ENCODE measurements at regions not wholly inside any gene's neighbourhood (a gene's known extent, or its start where the extent isn't known, plus 50 kb on each side); places are given as distances from the start of the nearest gene placed in this dataset.
"Not testable (repeated sequence)": the region's sequence is repeated elsewhere in the genome, so short reads cannot be mapped to it uniquely, and the experiment has no call there.

DNA sequence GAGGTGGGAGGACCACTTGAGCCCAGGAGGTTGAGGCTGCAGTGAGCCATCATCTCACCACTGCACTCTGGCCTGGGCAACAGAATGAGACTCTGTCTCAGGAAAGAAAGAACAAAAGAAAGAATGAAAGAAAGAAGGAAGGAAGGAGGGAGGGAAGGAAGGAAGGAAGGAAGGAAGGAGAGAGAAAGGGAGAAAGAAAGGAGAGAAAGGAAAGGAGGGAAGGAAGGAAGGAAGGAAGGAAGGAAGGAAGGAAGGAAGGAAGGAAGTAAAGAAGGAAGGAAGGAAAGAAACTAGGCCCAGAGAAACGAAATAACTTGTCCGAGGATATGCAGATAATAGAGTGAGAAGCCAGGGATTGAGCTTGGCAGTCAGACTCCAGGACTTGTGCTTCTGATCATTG is 102.1 kb downstream of the SKIDA1 start:
- Histone ChIP-seq H3K9me3 (ENCODE audit: control insufficient read depth, insufficient read depth, low read length) (peaks cover 9% of the 10 kb centered on the region), H3K36me3 (ENCODE audit: insufficient read depth, low read length) (no peaks in the 10 kb centered on the region), H3K9ac (ENCODE audit: low read depth, low read length) (no peak overlapping the region), H3K4me1 (ENCODE audit: insufficient read depth, low read length) (no peaks in the 10 kb centered on the region)

DNA sequence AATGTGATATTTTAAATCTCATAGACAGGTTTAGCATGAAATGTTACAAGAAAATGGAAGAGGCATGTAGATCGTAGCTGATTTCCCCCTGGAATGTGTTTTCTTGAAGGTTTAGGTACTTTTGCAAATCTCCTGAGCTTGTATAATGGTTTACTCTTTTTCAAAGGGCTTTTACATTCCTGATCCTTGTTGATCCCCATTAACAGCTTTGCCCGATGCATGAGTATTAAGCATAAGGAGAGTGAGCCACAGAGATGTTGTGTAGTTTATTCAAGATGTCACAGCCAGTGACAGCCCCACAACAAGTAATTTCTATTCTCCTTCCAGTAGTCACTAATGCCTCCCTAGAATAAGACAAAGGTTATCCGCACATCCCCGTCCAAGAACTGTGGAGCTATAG is 103.7 kb downstream of the SKIDA1 start:
- no peak overlapping the region for H3K9ac ChIP-seq (ENCODE audit: low read depth, low read length)
- peaks cover 6% of the 10 kb centered on the region for H3K9me3 ChIP-seq (ENCODE audit: control insufficient read depth, insufficient read depth, low read length)
- no peaks in the 10 kb centered on the region for H3K36me3 ChIP-seq (ENCODE audit: insufficient read depth, low read length)
- peaks cover 4% of the 10 kb centered on the region; the same call in 1 of the 2 replicates for H3K4me1 ChIP-seq (ENCODE audit: insufficient read depth, low read length)

DNA sequence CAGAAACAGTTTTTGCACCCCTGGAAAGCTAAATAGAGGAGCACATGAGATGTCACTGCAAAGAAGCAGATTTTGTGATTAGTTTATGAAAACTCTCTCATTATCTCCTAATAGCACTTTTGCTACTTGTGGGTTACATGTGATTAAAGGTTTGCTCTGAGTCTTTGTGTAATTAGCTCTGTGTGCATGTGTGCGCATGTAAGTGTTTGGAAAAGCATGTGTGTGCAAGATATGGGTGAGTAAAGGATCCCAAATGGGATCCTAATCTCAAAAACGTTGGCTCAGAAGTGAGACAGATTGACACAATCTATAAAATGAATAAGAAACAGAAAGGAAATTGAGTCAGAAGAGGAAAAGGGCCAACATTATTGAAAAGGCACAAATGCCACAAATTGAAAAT is 104.5 kb downstream of the SKIDA1 start:
- Histone ChIP-seq H3K4me1 (ENCODE audit: insufficient read depth, low read length) (peaks cover 4% of the 10 kb centered on the region; the same call in 1 of the 2 replicates), H3K36me3 (ENCODE audit: insufficient read depth, low read length) (no peaks in the 10 kb centered on the region), H3K9ac (ENCODE audit: low read depth, low read length) (no peak overlapping the region), H3K9me3 (ENCODE audit: control insufficient read depth, insufficient read depth, low read length) (no peaks in the 10 kb centered on the region)

DNA sequence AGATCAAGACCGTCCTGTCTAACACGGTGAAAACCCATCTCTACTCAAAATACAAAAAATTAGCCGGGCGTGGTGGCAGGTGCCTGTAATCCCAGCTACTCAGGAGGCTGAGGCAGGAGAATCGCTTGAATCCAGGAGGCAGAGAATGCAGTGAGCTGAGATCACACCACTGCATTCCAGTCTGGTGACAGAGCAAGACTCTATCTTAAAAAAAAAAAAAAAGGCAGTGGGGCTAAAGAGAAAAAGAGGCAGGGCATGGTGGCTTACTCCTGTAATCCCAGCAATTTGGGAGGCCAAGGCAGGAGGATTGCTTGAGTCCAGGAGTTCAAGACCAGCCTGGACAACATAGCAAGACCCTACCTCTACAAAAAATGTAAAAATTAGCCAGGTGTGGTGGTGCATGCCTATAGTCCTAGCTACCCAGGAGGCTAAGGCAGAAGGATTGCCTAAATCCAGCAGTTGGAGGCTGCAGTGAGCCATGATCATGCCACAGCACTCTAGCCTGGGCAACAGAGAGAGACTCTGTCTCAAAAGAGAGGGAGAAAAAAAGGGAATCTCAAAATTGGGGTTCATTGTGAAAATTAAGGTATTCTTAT is 106.4 kb downstream of the SKIDA1 start:
- H3K36me3 ChIP-seq (ENCODE audit: insufficient read depth, low read length); H3K9me3 ChIP-seq (ENCODE audit: control insufficient read depth, insufficient read depth, low read length); H3K9ac ChIP-seq (ENCODE audit: low read depth, low read length); H3K4me1 ChIP-seq (ENCODE audit: insufficient read depth, low read length): not testable (repeated sequence)

DNA sequence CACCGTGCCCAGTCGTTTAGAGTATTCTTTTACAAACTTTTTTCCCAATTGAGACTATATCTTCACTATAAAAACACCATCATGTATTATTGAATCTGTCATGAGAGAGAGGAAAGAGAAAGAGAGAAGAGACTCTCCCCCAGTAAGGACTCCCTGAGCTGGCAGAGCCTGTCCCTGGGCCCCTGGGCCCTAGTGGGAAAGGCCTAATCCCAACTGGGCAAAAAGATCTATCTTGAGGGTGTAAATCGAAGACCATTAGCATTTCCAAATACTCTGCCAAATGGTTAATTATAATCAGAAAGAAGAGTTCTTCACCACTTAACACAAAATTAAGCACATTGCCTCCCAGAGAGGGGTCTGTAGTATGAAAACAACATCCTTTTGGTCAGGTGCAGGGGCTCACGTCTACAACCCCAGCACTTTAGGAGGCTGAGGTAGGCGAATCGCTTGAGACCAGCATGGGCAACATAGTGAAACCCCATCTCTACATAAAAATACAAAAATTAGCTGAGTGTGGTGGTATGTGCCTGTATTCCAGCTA is 108.2 kb downstream of the SKIDA1 start:
- Histone ChIP-seq H3K9ac (ENCODE audit: low read depth, low read length) (no peak overlapping the region), H3K36me3 (ENCODE audit: insufficient read depth, low read length) (no peaks in the 10 kb centered on the region), H3K9me3 (ENCODE audit: control insufficient read depth, insufficient read depth, low read length) (no peaks in the 10 kb centered on the region), H3K4me1 (ENCODE audit: insufficient read depth, low read length) (peaks cover 4% of the 10 kb centered on the region; the same call in 1 of the 2 replicates)

DNA sequence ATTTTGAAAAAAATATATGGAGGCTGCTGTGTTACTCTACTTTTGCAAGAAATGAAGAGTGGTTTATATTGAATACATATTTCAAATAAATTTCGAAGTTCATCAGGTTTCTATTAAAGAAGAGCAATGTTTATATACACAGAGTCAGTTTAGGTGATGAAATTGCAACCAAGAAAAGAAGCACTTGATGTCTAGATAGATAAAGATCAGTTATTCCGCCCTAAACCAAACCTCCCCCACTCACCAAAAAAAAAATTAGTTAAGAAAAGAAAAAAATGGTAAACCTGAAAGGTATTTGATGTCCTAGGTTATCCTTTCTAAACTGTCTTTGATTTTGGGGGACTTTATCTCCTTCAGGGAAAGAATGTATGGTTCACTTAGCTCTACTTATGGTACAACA is 111.8 kb downstream of the SKIDA1 start:
- Histone ChIP-seq H3K9me3 (ENCODE audit: control insufficient read depth, insufficient read depth, low read length) (no peaks in the 10 kb centered on the region), H3K36me3 (ENCODE audit: insufficient read depth, low read length) (no peaks in the 10 kb centered on the region), H3K9ac (ENCODE audit: low read depth, low read length) (no peak overlapping the region), H3K4me1 (ENCODE audit: insufficient read depth, low read length) (peaks cover 4% of the 10 kb centered on the region; the same call in 1 of the 2 replicates)

DNA sequence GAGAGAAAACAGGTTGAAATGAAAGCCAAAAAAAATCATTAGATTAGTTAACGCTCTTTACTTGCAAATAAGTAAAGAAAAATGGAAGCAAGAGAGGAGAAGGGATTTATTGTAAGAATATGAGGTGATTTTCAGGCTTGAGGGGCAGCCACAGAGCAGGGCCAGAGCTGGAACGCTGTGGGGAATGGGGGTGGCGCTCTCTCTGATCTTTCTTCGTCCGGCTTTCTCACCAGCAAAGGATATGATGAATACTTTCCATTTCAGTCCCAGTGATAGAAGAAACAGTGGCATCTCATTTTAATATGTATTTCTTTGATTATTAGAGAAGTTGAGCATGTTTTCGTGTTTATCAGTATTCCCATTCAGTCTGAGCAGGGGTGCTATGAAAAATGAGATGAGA is 112.2 kb downstream of the SKIDA1 start:
- H3K9ac ChIP-seq (ENCODE audit: low read depth, low read length), result no peak overlapping the region
- H3K36me3 ChIP-seq (ENCODE audit: insufficient read depth, low read length), result no peaks in the 10 kb centered on the region
- H3K4me1 ChIP-seq (ENCODE audit: insufficient read depth, low read length), result peaks cover 4% of the 10 kb centered on the region; the same call in 1 of the 2 replicates
- no peaks in the 10 kb centered on the region for H3K9me3 ChIP-seq (ENCODE audit: control insufficient read depth, insufficient read depth, low read length)

DNA sequence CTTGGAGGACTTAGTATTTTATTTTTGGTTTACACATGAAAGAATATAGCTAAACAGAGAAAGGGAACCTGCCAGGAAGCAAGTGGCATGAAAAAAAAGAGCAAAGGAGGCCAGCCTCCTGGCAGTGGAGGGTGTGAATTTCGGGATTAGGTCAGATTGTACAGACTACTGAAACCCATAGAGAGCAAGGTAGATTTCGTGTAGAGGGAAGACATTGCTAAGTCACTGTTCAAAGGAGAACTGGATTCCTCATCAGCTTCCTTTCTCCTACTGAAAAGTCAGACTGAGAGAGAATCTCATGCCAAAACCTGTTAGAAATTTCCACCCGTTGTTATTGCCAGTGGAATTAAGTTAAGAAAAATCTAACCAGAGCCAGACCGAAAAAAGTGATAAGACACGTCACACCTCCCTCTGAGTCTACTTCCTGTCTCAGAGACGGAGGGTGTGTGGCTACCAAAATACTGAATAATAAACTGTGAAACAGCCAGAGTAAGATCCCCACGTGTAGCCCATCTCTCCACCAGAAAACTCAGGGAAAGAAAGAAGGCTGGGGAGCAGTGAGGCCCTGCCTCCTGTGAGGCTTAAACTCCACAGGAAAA is 118.8 kb downstream of the SKIDA1 start:
- no peaks in the 10 kb centered on the region for H3K4me1 ChIP-seq (ENCODE audit: insufficient read depth, low read length)
- H3K9me3 ChIP-seq (ENCODE audit: control insufficient read depth, insufficient read depth, low read length), result peaks cover 8% of the 10 kb centered on the region; the same call in 1 of the 2 replicates
- H3K9ac ChIP-seq (ENCODE audit: low read depth, low read length), result no peak overlapping the region
- H3K36me3 ChIP-seq (ENCODE audit: insufficient read depth, low read length), result no peaks in the 10 kb centered on the region; the same call in 1 of the 2 replicates

DNA sequence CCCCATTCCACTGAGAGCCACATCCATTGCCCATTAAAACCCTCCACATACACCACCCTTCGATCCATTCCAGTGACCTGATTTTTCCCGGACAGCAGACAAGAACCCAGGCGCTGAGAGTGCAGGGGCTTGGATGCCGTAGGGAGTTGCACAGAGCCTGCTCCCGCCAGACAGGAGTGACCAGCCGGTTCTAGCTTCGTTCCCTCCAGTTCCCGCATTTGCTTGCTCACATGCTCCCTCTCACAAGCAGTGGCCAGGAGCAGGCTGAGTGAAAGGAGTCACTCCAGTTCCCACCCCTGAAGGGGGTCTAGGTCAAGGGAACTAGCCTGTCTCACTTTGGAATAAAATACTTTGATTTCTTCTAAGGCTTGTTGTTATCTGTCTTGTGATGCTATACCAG is 119.5 kb downstream of the SKIDA1 start:
- no peaks in the 10 kb centered on the region; the same call in 1 of the 2 replicates for H3K36me3 ChIP-seq (ENCODE audit: insufficient read depth, low read length)
- no peaks in the 10 kb centered on the region for H3K4me1 ChIP-seq (ENCODE audit: insufficient read depth, low read length)
- H3K9me3 ChIP-seq (ENCODE audit: control insufficient read depth, insufficient read depth, low read length), result peaks cover 8% of the 10 kb centered on the region; the same call in 1 of the 2 replicates
- H3K9ac ChIP-seq (ENCODE audit: low read depth, low read length), result no peak overlapping the region

DNA sequence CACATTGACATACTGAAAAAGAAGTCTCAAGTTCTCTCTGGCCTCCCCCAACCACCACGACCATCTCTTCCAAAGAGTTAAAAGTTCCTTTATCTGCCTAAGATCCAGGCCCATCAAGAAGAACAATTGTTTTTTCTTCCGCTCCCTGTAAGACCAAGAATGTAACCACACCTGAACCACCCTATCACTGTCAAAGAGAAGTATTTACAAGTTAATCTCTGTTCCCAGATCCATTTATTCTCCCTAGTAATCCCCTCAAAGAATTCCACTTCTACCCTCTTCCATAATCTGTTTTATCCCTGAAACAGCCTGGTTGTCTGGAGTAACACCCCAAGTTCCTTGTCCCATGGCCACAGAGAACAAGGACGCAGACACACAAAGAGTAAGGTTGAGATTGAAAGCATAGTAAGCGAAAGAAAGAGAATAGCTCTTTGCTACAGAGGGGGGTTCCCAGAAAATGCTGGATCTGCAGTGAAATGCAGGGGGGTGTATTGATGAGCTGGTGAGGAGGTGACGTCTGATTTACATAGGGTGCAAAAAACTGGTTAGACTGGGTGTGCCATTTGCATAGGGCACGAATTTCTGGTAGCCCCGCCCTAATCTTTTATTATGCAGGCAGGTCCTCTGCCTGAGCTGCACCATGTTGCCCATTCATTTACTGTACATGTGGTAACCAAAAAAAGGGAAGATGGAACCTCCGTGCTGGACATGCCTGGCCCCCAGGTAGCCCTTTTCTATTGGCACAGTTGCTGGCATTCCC is 122.0 kb downstream of the SKIDA1 start:
- peaks cover 8% of the 10 kb centered on the region; the same call in 1 of the 2 replicates for H3K9me3 ChIP-seq (ENCODE audit: control insufficient read depth, insufficient read depth, low read length)
- no peak overlapping the region for H3K9ac ChIP-seq (ENCODE audit: low read depth, low read length)
- H3K4me1 ChIP-seq (ENCODE audit: insufficient read depth, low read length), result peaks cover 12% of the 10 kb centered on the region
- no peaks in the 10 kb centered on the region; the same call in 1 of the 2 replicates for H3K36me3 ChIP-seq (ENCODE audit: insufficient read depth, low read length)

DNA sequence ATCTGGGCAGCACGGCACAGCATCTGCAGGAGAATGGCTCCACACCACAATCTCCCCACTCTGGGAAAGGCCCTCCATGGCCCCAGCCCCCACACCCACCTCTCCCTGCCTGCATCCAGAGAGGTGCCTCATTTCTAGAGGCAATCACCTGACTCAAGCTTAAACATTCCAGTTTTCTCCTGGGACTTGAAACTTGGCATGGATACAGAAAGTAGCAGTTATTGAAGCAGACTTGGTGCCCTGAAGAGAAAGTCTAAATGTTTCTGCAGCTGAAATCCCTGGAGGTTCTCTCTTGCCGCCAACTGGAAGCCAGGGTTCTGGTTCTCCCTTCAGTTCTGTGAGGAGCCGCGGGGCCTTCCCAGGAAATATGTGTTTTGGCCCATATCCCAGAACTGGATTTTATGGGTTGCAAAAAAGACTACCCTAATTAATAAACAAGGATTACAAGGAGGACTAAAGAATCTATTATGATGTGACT is 122.8 kb downstream of the SKIDA1 start:
- Histone ChIP-seq H3K9ac (ENCODE audit: low read depth, low read length) (no peak overlapping the region), H3K9me3 (ENCODE audit: control insufficient read depth, insufficient read depth, low read length) (peaks cover 8% of the 10 kb centered on the region; the same call in 1 of the 2 replicates), H3K36me3 (ENCODE audit: insufficient read depth, low read length) (no peaks in the 10 kb centered on the region; the same call in 1 of the 2 replicates), H3K4me1 (ENCODE audit: insufficient read depth, low read length) (peaks cover 12% of the 10 kb centered on the region)

DNA sequence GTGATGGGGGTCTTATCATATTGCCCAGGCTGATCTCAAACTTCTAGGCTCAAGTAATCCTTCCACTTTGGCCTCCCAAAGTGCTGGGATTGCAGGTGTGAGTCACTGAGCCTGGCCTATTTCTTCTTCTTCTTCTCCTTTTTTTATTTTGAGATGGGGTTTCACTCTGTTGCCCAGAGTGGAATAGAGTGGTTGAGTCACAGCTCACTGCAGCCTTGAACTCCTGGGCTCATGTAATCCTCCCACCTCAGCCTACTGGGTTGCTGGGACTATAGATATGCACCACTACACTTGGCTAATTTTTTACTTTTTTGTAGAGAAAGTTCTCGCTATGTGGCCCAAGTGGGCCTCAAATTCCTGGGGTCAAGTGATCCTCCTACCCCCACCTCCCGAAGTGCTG is 124.3 kb downstream of the SKIDA1 start:
- H3K36me3 ChIP-seq (ENCODE audit: insufficient read depth, low read length), result no peaks in the 10 kb centered on the region; the same call in 1 of the 2 replicates
- no peak overlapping the region for H3K9ac ChIP-seq (ENCODE audit: low read depth, low read length)
- H3K9me3 ChIP-seq (ENCODE audit: control insufficient read depth, insufficient read depth, low read length), result peaks cover 2% of the 10 kb centered on the region; the same call in 1 of the 2 replicates
- H3K4me1 ChIP-seq (ENCODE audit: insufficient read depth, low read length), result peaks cover 12% of the 10 kb centered on the region

DNA sequence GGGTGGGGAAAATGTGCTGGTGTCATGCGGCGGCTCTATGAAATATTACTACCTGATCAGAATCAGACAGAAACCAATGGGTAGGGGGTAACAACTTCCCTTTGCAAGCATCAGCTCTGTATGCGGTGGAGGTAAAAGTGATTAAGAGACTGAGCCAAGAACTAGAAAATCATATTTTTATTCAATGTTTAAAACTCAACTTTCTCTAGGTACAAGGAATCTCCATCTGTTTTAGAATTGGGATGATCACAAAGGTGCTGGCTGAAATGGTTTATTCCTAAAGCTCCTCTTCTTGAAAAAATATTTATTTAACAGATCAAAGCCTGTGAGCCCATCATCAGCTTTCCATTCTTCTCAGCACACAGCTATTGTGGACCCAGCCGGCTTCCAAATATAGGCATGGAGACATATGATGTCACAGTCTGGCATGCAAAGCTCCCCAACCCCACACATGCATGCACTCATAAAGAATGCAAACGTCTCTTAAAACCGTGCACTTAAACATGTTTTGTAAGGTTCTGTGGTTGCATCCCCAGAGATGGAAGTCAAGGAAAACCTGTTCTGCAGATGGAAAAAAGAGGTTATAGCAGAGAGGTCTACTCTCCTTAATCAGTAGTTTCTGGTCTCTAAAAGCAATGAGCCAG is 126.0 kb downstream of the SKIDA1 start:
- no peaks in the 10 kb centered on the region for H3K9me3 ChIP-seq (ENCODE audit: control insufficient read depth, insufficient read depth, low read length)
- H3K4me1 ChIP-seq (ENCODE audit: insufficient read depth, low read length), result peaks cover 12% of the 10 kb centered on the region
- H3K9ac ChIP-seq (ENCODE audit: low read depth, low read length), result no peak overlapping the region
- H3K36me3 ChIP-seq (ENCODE audit: insufficient read depth, low read length), result no peaks in the 10 kb centered on the region
